Erythroblast (primary cell): ENCODE measurements at regions not wholly inside any gene's neighbourhood (a gene's known extent, or its start where the extent isn't known, plus 50 kb on each side); places are given as distances from the start of the nearest gene placed in this dataset.

Experiments used
- GATA1 ChIP-seq: IDR thresholded peaks from 2 replicates; pipeline ENCODE4 v1.6.1; 2011; ENCODE audit warnings: low read depth, mild to moderate bottlenecking, control low read depth, low read length, moderate library complexity
- POLR2A ChIP-seq: IDR thresholded peaks from 2 replicates; pipeline ENCODE4 v1.6.1; 2011; ENCODE audit warnings: mild to moderate bottlenecking, low read length

GRCh38 chr5:124519396-124519795, 227.0 kb downstream of the ZNF608 start:
- TF ChIP-seq POLR2A: no peak
- no peak for TF ChIP-seq GATA1
